Stimulated activated CD4-positive, alpha-beta T cell treated with anti-CD3 and anti-CD28 coated beads, Interleukin-4, amount 100 ng/mL, for 4 hours (primary cell): ENCODE measurements at regions not wholly inside any gene's neighbourhood (a gene's known extent, or its start where the extent isn't known, plus 50 kb on each side); places are given as distances from the start of the nearest gene placed in this dataset.
"Not testable (repeated sequence)": the region's sequence is repeated elsewhere in the genome, so short reads cannot be mapped to it uniquely, and the experiment has no call there.

Experiments
- DNase-seq, 2 experiments: peaks; one replicate each; pipeline ENCODE4 v3.0.0-alpha.2; 2020

- peak; percentile 68 to 73 for DNase-seq
Measured at GRCh38 chr2:204145263-204145751, 208.7 kb downstream of the ICOS start.

GRCh38 chr2:204145791-204146190 is 209.2 kb downstream of the ICOS start:
- DNase-seq: no peak

- DNase-seq: not testable (repeated sequence)
Measured at GRCh38 chr2:204147040-204147439, 210.5 kb downstream of the ICOS start.

GRCh38 chr2:204150721-204151120 is 214.2 kb downstream of the ICOS start:
- no peak for DNase-seq

- DNase-seq: no peak
Measured at GRCh38 chr2:204152616-204153015, 216.1 kb downstream of the ICOS start.

- no peak for DNase-seq
Measured at GRCh38 chr2:204154863-204155262, 218.3 kb downstream of the ICOS start.

GRCh38 chr2:204156456-204156855 is 219.9 kb downstream of the ICOS start:
- DNase-seq: no peak

GRCh38 chr2:204157684-204158083 is 221.1 kb downstream of the ICOS start:
- DNase-seq: no peak

- DNase-seq: no peak
Measured at GRCh38 chr2:204159526-204159925, 223.0 kb downstream of the ICOS start.

- DNase-seq: no peak
Measured at GRCh38 chr2:204160989-204161388, 224.4 kb downstream of the ICOS start.

GRCh38 chr2:204161886-204162285 is 225.3 kb downstream of the ICOS start:
- no peak for DNase-seq

GRCh38 chr2:204166961-204167360 is 230.4 kb downstream of the ICOS start:
- DNase-seq: no peak

GRCh38 chr2:204167670-204168069 is 231.1 kb downstream of the ICOS start:
- DNase-seq: not testable (repeated sequence)

GRCh38 chr2:204170411-204170810 is 233.8 kb downstream of the ICOS start:
- no peak for DNase-seq

GRCh38 chr2:204171432-204172144 is 235.0 kb downstream of the ICOS start:
- DNase-seq: no peak

GRCh38 chr2:204172145-204172600 is 235.6 kb downstream of the ICOS start:
- no peak for DNase-seq

- no peak for DNase-seq
Measured at GRCh38 chr2:204174034-204174433, 237.5 kb downstream of the ICOS start.

- DNase-seq: no peak
Measured at GRCh38 chr2:204175552-204176271, 239.1 kb downstream of the ICOS start.

GRCh38 chr2:204176306-204176705 is 239.7 kb downstream of the ICOS start:
- no peak for DNase-seq

- DNase-seq: no peak
Measured at GRCh38 chr2:204177251-204177976, 240.9 kb downstream of the ICOS start.

- DNase-seq: peak; percentile 60 to 71
Measured at GRCh38 chr2:204177977-204178522, 241.5 kb downstream of the ICOS start.

GRCh38 chr2:204180649-204181048 is 244.1 kb downstream of the ICOS start:
- no peak for DNase-seq

- DNase-seq: no peak
Measured at GRCh38 chr2:204183608-204184007, 247.0 kb downstream of the ICOS start.
